BE2C (cell line): ENCODE measurements at regions not wholly inside any gene's neighbourhood (a gene's known extent, or its start where the extent isn't known, plus 50 kb on each side); places are given as distances from the start of the nearest gene placed in this dataset.
"Not testable (repeated sequence)": the region's sequence is repeated elsewhere in the genome, so short reads cannot be mapped to it uniquely, and the experiment has no call there.

Experiments
- DNase-seq: peaks from one replicate; pipeline ENCODE4 v3.0.0-alpha.2; 2020
- H3K27me3 ChIP-seq: fragments of 250-450 bp; sonication (Bioruptor Pico); 2 replicates; pipeline ENCODE4 v1.5.1; 2020; ENCODE audit warnings: mild to moderate bottlenecking
- H3K36me3 ChIP-seq: fragments of 250-450 bp; sonication (Bioruptor Pico); 2 replicates; pipeline ENCODE4 v1.5.1; 2020; ENCODE audit warnings: mild to moderate bottlenecking
- H3K4me1 ChIP-seq: fragments of 250-450 bp; sonication (Bioruptor Pico); 2 replicates; pipeline ENCODE4 v1.5.1; 2020
- H3K4me3 ChIP-seq: 2 replicates; pipeline ENCODE4 v1.5.1; 2011; ENCODE audit warnings: low read depth, low read length
- H3K9me3 ChIP-seq: fragments of 250-450 bp; sonication (Bioruptor Pico); 2 replicates; pipeline ENCODE4 v1.5.1; 2020
- TF ChIP-seq, protein P1 (sequence below): IDR thresholded peaks from 2 replicates; pipeline ENCODE4 v1.5.1; 2012; ENCODE audit warnings: mild to moderate bottlenecking, low read depth, low read length

DNA sequence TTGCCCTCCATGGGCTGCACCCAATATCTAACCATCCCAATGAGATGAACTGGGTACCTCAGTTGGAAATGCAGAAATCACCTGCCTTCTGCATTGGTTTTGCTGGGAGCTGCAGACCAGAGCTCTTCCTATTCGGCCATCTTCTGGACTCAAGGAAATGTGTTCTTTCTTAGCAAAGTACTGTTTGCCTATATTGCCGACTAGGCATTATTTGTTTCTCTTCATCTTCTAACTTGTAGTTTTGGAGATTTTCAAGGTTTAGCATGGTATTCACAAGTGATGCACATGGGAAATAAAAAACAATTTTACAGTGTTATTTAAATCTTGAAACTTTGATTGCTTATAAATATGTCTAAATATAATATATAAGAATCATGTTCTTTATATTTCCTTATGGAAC lies 377.8 kb upstream of the POU1F1 start:
- no peaks in the 10 kb centered on the region for H3K36me3 ChIP-seq
- no peaks in the 10 kb centered on the region; the same call in 1 of the 2 replicates for H3K27me3 ChIP-seq
- TF ChIP-seq, protein P1, sequence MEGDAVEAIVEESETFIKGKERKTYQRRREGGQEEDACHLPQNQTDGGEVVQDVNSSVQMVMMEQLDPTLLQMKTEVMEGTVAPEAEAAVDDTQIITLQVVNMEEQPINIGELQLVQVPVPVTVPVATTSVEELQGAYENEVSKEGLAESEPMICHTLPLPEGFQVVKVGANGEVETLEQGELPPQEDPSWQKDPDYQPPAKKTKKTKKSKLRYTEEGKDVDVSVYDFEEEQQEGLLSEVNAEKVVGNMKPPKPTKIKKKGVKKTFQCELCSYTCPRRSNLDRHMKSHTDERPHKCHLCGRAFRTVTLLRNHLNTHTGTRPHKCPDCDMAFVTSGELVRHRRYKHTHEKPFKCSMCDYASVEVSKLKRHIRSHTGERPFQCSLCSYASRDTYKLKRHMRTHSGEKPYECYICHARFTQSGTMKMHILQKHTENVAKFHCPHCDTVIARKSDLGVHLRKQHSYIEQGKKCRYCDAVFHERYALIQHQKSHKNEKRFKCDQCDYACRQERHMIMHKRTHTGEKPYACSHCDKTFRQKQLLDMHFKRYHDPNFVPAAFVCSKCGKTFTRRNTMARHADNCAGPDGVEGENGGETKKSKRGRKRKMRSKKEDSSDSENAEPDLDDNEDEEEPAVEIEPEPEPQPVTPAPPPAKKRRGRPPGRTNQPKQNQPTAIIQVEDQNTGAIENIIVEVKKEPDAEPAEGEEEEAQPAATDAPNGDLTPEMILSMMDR, result no peak
- H3K4me3 ChIP-seq, result no peak overlapping the region
- H3K9me3 ChIP-seq, result no peaks in the 10 kb centered on the region
- no peaks in the 10 kb centered on the region for H3K4me1 ChIP-seq
- no peak for DNase-seq

DNA sequence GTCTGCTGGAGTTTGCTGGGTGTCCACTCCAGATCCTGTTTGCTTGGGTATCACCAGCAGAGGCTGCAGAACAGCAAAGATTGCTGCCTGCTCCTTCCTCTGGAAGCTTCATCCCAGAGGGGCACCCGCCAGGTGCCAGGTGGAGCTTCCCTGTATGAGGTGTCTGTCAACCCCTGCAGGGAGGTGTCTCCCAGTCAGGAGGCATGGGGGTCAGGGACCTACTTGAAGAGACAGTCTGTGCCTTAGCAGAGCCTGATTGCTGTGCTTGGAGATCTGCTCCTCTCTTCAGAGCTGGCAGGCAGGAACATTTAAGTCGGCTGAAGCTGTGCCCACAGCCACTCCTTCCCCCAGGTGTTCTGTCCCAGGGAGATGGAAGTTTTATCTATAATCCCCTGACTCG lies 376.8 kb upstream of the POU1F1 start:
- H3K4me1 ChIP-seq, H3K9me3 ChIP-seq, H3K36me3 ChIP-seq, H3K27me3 ChIP-seq, H3K4me3 ChIP-seq, DNase-seq: not testable (repeated sequence)

DNA sequence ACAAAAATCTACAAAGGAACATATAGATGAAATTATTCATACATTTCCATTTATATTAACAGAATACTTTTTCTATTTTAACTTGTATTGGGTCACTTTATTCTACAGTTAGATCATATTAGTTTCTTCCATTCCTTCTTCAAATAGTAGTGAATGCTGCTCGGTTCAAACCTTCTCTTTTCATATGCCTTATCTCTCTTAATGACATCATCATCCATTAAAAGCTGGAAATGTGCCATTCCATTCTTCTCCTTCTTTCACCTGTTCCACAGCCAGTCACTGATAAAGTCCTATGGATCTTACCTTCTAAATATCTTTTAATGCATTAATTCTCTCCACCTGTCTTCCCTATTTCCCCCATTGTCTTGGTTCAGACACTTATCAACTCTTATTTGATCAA lies 358.0 kb upstream of the POU1F1 start:
- TF ChIP-seq, protein P1, result no peak
- no peaks in the 10 kb centered on the region for H3K27me3 ChIP-seq
- no peak overlapping the region for H3K4me3 ChIP-seq
- H3K4me1 ChIP-seq, result no peaks in the 10 kb centered on the region
- H3K9me3 ChIP-seq, result no peaks in the 10 kb centered on the region
- DNase-seq, result no peak
- no peaks in the 10 kb centered on the region for H3K36me3 ChIP-seq

DNA sequence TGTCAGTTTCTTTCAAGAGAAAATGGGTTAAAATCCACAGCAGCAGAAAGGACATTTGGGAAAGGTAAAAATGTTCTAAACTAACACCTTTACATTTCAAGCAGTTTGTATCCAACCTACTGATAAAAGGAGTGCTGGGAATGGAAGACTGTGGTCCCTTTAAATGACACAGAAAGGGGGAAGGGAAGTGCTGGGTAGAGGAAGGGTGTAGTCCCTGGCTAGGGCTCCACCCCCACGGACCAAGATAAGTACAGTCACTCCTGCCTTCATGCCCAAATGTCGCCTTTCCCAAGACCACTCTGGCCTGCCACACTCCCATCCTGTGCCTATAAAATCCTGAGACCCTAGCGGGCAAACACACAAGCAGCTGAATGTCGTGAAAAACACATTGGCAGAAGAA lies 350.9 kb upstream of the POU1F1 start:
- DNase-seq, result no peak
- no peaks in the 10 kb centered on the region for H3K4me1 ChIP-seq
- H3K4me3 ChIP-seq, result no peak overlapping the region
- no peaks in the 10 kb centered on the region for H3K36me3 ChIP-seq
- no peaks in the 10 kb centered on the region for H3K27me3 ChIP-seq
- TF ChIP-seq, protein P1, result no peak
- H3K9me3 ChIP-seq, result no peaks in the 10 kb centered on the region

DNA sequence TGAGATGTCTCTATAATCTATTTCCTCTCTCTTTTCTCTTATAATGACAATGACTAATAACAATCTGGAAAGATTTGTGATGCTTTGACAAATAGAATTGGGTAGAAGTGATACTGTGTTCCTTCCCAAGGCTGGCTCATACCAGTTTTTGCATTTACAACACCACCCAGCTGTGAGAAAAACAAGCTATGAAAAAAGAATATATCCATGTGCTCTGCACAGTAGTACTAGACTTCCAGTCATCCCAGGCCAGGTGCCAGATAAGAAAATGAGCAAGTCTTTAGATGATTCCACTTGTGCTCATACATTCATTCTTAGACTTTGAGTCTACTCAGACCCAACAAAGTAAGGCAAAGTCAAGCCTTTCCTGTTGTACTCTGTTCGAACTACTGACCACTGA lies 350.2 kb upstream of the POU1F1 start:
- Histone ChIP-seq H3K4me1 (no peaks in the 10 kb centered on the region), H3K9me3 (no peaks in the 10 kb centered on the region), H3K27me3 (no peaks in the 10 kb centered on the region), H3K4me3 (no peak overlapping the region), H3K36me3 (no peaks in the 10 kb centered on the region)
- TF ChIP-seq, protein P1, result no peak
- no peak for DNase-seq

DNA sequence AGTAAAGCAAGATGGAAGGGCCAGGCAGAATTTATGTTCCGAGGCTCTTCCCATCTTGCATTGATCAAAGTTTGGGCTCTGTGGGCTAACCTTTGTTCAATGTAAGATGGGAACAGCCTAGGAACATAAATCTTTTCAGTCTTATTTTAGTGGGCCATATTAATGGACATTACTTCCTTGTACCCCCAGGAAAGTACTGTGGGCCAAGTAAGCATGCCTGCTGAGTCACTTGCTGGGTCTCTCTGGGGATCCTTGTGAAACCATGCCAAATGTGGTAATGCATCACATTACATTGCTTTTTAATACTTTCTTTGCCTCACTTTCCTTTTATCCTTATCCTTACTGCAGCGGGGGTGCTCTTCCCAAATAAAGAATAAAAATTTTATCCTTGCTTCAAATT lies 349.5 kb upstream of the POU1F1 start:
- H3K4me1 ChIP-seq, result no peaks in the 10 kb centered on the region
- H3K4me3 ChIP-seq, result no peak overlapping the region
- no peak for DNase-seq
- no peaks in the 10 kb centered on the region for H3K9me3 ChIP-seq
- H3K36me3 ChIP-seq, result no peaks in the 10 kb centered on the region
- no peaks in the 10 kb centered on the region for H3K27me3 ChIP-seq
- TF ChIP-seq, protein P1, result no peak

DNA sequence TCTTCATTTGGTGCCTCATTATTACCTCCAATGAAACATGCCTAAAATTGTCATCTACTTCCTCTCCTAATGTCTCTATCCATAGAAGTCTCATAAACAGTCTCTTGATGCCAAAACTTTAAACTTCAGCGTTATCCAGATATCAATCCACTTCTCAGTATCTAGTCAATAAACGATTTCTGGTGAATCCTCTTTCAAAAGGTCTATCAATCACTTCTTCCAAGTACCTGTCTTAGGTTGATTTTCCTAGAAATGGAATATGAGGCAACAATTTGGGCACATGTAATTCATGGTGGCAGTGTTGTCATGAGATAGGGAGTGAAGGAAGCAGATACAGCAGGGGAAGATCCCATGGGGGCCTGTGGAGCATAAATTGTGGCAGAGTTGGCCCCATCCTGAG lies 348.5 kb upstream of the POU1F1 start:
- Histone ChIP-seq H3K36me3 (no peaks in the 10 kb centered on the region), H3K4me3 (no peak overlapping the region), H3K27me3 (no peaks in the 10 kb centered on the region), H3K4me1 (no peaks in the 10 kb centered on the region), H3K9me3 (no peaks in the 10 kb centered on the region)
- TF ChIP-seq, protein P1, result no peak
- no peak for DNase-seq
